SU-DHL-6 (cell line): ENCODE measurements at regions not wholly inside any gene's neighbourhood (a gene's known extent, or its start where the extent isn't known, plus 50 kb on each side); places are given as distances from the start of the nearest gene placed in this dataset.
"Not testable (repeated sequence)": the region's sequence is repeated elsewhere in the genome, so short reads cannot be mapped to it uniquely, and the experiment has no call there.

Experiments
- EZH2phosphoT487 ChIP-seq: fragments of 200-600 bp; sonication (generic), shearing (Covaris generic); conservative IDR thresholded peaks from 2 replicates; pipeline ENCODE4 v1.6.1; 2018; ENCODE audit warnings: mild to moderate bottlenecking, antibody characterized with exemption, low read length, moderate library complexity, mixed read lengths
- TF ChIP-seq, protein P1 (sequence below): fragments of 200-600 bp; sonication (generic); IDR thresholded peaks from one replicate; pipeline ENCODE4 v1.5.1; 2017; ENCODE audit warnings: antibody characterized with exemption, mild to moderate bottlenecking, low read length, moderate library complexity; ENCODE audit not compliant: insufficient read depth, poor library complexity, severe bottlenecking

DNA sequence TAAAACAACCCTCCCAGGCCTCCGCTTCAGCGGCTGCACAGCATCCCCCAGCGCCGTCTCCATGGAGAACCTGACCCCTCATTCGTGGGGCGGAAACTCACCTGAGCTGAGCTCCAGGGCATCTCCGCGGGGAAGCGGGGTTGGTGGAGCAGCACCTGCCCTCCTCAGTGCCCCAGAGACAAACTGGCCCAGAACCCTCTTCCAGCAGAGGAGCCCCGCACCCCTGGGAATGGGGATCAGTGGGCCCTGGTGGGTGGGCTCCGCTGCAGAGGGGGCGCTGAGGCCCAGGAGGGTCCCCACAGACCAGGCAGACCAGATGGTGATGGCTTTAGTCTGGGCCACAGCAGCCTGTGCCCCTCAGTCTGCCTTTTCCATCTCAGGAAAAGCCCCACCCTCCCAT is 261.2 kb downstream of the ADGRD1 start:
- TF ChIP-seq, protein P1, sequence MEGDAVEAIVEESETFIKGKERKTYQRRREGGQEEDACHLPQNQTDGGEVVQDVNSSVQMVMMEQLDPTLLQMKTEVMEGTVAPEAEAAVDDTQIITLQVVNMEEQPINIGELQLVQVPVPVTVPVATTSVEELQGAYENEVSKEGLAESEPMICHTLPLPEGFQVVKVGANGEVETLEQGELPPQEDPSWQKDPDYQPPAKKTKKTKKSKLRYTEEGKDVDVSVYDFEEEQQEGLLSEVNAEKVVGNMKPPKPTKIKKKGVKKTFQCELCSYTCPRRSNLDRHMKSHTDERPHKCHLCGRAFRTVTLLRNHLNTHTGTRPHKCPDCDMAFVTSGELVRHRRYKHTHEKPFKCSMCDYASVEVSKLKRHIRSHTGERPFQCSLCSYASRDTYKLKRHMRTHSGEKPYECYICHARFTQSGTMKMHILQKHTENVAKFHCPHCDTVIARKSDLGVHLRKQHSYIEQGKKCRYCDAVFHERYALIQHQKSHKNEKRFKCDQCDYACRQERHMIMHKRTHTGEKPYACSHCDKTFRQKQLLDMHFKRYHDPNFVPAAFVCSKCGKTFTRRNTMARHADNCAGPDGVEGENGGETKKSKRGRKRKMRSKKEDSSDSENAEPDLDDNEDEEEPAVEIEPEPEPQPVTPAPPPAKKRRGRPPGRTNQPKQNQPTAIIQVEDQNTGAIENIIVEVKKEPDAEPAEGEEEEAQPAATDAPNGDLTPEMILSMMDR, result not testable (repeated sequence)
- not testable (repeated sequence) for TF ChIP-seq EZH2phosphoT487
